PFSK-1 (cell line): ENCODE measurements at regions not wholly inside any gene's neighbourhood (a gene's known extent, or its start where the extent isn't known, plus 50 kb on each side); places are given as distances from the start of the nearest gene placed in this dataset.

ENCODE experiments used
- POLR2AphosphoS5 ChIP-seq: IDR thresholded peaks from 2 replicates; pipeline ENCODE4 v1.6.1; 2012; ENCODE audit warnings: low read depth, mild to moderate bottlenecking, control low read depth, low read length, moderate library complexity
- REST ChIP-seq, 2 experiments: IDR thresholded peaks; 2 replicates each; pipeline versions ENCODE4 v1.6.1 to v1.8.0; 2011 to 2012; ENCODE audit warnings: low read depth in 2 of 2, low read length in 2 of 2, control low read depth in 1 of 2, inconsistent platforms in 1 of 2, mild to moderate bottlenecking in 1 of 2, moderate library complexity in 1 of 2; ENCODE audit not compliant: insufficient read depth in 1 of 2
- TAF1 ChIP-seq: IDR thresholded peaks from 2 replicates; pipeline ENCODE4 v1.6.1; 2012; ENCODE audit warnings: low read length, control low read depth, borderline replicate concordance; ENCODE audit not compliant: insufficient read depth

GRCh38 chr2:221189431-221190067, 382.6 kb downstream of the EPHA4 start:
- TF ChIP-seq REST (IDR thresholded peaks at IDR 0.05; ENCODE audit: insufficient read depth in 1 of 2, low read depth in 2 of 2, low read length in 2 of 2): no peak
- TF ChIP-seq POLR2AphosphoS5: no peak
- no peak for TF ChIP-seq TAF1
